UCSD-AML1 (cell line): ENCODE measurements at regions not wholly inside any gene's neighbourhood (a gene's known extent, or its start where the extent isn't known, plus 50 kb on each side); places are given as distances from the start of the nearest gene placed in this dataset.

ENCODE experiments used
- DNase-seq: peaks from one replicate; lab custom pipeline; 2025; ENCODE audit not compliant: unreplicated experiment; lab: John Stamatoyannopoulos, UW

- DNase-seq = no peak
Measured at GRCh38 chr1:29478151-29478791, 241.9 kb downstream of the PTPRU start.

GRCh38 chr1:29475326-29475725, 239.0 kb downstream of the PTPRU start:
- no peak for DNase-seq

GRCh38 chr1:29474274-29475244, 238.2 kb downstream of the PTPRU start:
- no peak for DNase-seq

DNA sequence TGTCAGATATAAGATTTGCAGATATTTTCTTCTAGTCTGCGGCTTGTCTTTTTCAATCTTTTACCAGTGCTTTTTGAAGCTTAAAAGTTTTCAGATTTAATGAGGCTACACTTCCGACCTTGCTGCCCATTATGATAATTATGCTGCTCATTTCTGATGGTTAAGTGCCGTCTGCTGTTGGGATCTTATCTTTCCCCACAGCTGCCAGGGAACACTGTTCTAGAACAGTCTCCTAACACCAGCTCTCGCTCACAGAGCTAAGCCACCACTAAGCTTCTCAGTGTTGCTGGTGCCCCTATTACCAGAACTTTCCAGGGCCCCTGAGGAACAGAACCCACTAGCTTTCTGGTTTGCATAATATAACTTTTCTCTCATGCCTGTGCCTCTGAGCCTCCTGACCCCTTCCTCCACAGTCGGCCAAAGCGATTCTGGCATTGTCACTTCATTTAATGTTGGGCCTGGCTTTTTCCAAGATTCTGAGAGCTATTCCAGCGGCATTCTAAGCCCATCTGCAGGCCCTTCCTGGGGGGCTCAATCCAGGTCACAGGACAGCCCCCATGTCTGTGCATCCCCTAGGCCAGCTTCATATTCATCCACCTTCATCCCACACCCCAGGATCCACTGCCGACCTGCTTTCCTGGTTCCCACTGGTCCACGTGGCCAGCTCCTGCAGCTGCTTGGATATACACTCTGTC, 237.0 kb downstream of the PTPRU start:
- DNase-seq = no peak

DNA sequence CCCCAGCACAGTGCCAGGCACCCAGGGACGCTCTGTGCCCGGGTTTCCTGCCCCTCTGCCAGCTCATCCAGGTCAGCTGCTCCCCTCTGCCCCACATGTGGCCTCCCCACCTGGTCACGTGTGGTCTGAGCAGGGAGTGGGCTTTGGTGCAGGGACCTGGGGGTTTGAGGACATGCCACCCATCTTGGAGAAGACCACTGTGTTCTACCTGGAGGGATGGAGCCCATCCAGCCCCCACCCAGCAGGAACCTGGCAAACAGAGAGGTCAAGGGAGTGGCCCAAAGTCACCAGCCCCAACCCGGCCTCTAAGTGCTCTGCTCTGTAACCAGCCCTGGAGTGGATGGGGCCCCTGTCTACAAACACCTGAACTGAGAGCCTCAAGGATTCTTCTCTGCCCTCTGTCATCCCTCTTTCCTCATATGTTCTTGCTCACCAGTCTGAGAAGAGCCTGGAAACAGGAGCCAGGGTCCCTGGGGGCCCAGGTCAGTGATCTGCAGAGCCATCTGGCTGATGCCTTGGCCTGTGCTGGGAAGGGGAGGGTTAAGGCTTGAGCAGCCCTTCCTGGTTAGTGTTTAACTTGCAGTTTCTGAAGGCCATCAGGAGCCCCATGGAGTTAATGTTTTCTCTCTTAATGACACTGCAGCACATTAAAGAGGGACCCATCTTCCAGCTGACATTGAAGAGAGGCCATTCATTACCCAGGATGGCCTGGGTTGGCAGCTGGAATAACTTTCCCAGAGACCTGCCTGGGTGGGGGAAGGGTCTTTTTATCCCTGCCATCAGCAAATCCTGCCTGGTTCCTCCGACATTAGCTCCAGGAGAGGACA, 235.4 kb downstream of the PTPRU start:
- no peak for DNase-seq

- no peak for DNase-seq
Measured at GRCh38 chr1:29470788-29471119, 234.4 kb downstream of the PTPRU start.

GRCh38 chr1:29470087-29470787, 233.9 kb downstream of the PTPRU start:
- no peak for DNase-seq

DNA sequence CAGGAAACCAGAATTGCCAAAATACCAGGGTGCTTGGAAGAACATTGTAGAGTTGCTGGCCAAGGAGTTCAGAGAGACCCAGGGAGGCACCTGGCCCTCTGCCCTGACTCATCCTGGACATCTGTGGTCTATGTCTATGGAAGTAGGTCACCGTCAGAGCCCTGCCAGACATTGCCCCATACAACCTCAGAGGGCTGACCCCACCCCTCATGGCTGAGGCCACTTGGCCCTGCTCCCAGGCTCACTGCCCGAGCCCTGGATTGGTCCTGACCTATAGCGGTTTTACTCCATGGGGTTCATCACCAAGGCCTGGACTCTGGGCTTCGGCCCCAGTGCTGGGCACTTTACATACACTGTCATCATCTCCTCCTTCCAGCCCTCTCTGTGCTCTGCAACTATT, 233.1 kb downstream of the PTPRU start:
- DNase-seq = no peak

DNA sequence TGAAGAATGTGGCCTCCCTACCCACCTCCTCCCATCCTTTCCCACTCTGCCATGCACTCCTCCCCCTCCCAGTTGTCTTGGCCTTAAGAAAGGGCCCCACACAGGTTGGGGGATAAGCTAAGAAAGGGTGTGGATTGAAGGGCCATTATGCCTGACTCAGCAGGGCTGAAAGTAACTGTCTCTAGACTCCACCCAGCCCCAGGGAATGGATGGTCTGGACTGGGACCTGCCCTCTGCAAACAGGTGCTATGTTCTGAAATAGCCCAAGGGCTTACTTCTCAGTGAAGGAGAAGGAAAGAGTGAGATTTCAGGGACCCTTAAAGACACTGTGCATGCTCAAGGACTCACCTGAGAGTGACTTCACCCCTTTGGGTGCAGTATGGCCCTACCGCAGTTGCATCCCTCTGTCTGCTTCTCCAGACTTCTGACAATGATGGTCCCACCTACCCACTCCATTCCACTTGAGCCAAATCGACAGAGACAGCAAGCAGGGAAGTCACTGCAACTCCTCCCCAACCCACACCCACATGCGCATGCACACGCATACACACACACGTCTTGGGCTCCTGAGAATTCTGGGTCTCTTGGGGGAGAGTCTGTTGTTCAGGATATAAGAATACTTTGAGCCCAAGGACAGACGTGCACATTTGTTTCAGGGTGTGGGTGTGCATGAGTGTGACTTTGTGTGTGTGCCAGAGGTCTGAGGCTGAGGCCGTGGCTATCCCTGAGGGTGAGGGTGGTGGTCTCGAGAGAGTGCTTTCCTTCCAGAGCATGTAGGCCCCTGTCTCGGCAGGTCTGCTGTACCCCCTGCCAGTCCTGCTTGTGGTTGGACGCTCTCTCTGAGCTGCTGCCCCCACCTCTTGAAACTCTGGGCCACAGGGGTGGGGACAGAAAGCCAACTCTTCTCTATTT, 231.9 kb downstream of the PTPRU start:
- DNase-seq = no peak

- DNase-seq = no peak
Measured at GRCh38 chr1:29466258-29466657, 229.9 kb downstream of the PTPRU start.

- DNase-seq = no peak
Measured at GRCh38 chr1:29465755-29466154, 229.4 kb downstream of the PTPRU start.

DNA sequence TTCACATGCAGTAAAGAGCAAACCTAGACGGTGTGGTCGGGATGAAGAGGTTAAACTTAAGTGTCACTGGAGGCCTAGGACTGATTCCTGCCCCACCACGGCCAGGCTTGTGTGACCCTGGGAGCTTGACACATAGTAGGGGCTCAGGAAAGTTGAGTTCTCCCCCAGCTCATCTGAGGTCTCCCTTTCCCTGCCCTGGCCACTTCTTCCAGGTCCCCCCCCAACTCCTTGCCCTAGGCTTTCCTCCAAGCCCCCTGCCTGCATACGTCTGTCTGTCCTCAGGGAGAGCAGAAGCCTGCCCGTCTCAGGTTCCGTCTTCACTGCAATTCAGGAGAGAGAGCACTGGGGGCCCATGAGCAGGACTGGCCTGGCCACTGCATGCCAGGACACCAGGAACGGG, 225.8 kb downstream of the PTPRU start:
- DNase-seq = no peak

GRCh38 chr1:29461115-29461739, 224.9 kb downstream of the PTPRU start:
- no peak for DNase-seq

DNA sequence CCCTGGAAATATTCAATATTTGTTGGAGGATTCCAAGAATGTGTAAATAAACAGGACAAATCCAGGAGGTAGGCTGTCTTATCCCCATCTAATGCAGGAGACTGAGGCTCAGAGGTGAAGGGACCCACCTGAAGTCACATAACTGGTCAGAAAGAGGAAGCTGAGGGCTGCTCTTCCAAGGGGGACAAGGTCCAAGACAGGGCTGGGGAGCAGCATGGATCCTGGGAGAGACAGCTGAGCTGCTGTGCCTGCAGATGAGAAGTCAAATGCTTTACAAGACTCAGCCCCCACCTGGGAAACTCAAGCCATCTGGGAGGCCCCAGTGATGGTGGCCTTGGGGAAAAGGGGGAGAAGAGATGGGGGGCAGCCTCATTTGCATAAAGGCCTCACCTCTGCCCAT, 224.4 kb downstream of the PTPRU start:
- no peak for DNase-seq

GRCh38 chr1:29460041-29460610, 223.8 kb downstream of the PTPRU start:
- DNase-seq = no peak

GRCh38 chr1:29459620-29459945, 223.3 kb downstream of the PTPRU start:
- no peak for DNase-seq

- DNase-seq = no peak
Measured at GRCh38 chr1:29458737-29459619, 222.7 kb downstream of the PTPRU start.
